ENCODE measurements at regions not wholly inside any gene's neighbourhood (a gene's known extent, or its start where the extent isn't known, plus 50 kb on each side); places are given as distances from the start of the nearest gene placed in this dataset.

- Mint-ChIP-seq H3K4me1 (no peaks in the 10 kb centered on the region), H3K9me3 (peaks cover 4 to 10% (median 6%) of the 10 kb centered on the region in 6 donors), H3K4me3 (no peak overlapping the region), H3K27ac (no peak overlapping the region), H3K27me3 (ENCODE audit: low read depth in 3 of 3) (peaks cover 0 to 2% (median 0%) of the 10 kb centered on the region in 3 donors), H3K36me3 (no peaks in the 10 kb centered on the region)
- DNase-seq = no peak
These were observed 392.9 kb downstream of the INSC start for GRCh38 chr11:15507592-15507991.

- no peak overlapping the region for H3K4me3 Mint-ChIP-seq
- no peaks in the 10 kb centered on the region for H3K36me3 Mint-ChIP-seq
- no peaks in the 10 kb centered on the region for H3K4me1 Mint-ChIP-seq
- H3K27ac Mint-ChIP-seq = no peak overlapping the region
- H3K27me3 Mint-ChIP-seq (ENCODE audit: low read depth in 3 of 3) = peaks cover 0 to 2% (median 0%) of the 10 kb centered on the region in 3 donors
- peaks cover 2 to 12% (median 5%) of the 10 kb centered on the region in 6 donors for H3K9me3 Mint-ChIP-seq
- DNase-seq = no peak
These were observed 394.4 kb downstream of the INSC start for GRCh38 chr11:15509082-15509481.

- peaks cover 11 to 48% (median 18%) of the 10 kb centered on the region in 6 donors for H3K9me3 Mint-ChIP-seq
- H3K36me3 Mint-ChIP-seq = no peaks in the 10 kb centered on the region
- H3K27me3 Mint-ChIP-seq (ENCODE audit: low read depth in 3 of 3) = peaks cover 0 to 7% (median 0%) of the 10 kb centered on the region in 3 donors
- H3K27ac Mint-ChIP-seq = no peak overlapping the region
- H3K4me3 Mint-ChIP-seq = no peak overlapping the region
- DNase-seq = no peak
- H3K4me1 Mint-ChIP-seq = no peaks in the 10 kb centered on the region
These were observed 404.5 kb downstream of the INSC start for GRCh38 chr11:15519124-15519791.

- Mint-ChIP-seq H3K4me3 (no peak overlapping the region), H3K27me3 (ENCODE audit: low read depth in 3 of 3) (peaks cover 0 to 7% (median 0%) of the 10 kb centered on the region in 3 donors), H3K9me3 (peaks cover 12 to 45% (median 19%) of the 10 kb centered on the region in 6 donors), H3K4me1 (no peaks in the 10 kb centered on the region), H3K27ac (no peak overlapping the region), H3K36me3 (no peaks in the 10 kb centered on the region)
- DNase-seq = no peak
These were observed 405.2 kb downstream of the INSC start for GRCh38 chr11:15519911-15520310.

- DNase-seq = no peak
- no peak overlapping the region for H3K27ac Mint-ChIP-seq
- H3K9me3 Mint-ChIP-seq = peaks cover 11 to 44% (median 23%) of the 10 kb centered on the region in 6 donors
- no peak overlapping the region for H3K4me3 Mint-ChIP-seq
- no peaks in the 10 kb centered on the region for H3K4me1 Mint-ChIP-seq
- peaks cover 0 to 7% (median 0%) of the 10 kb centered on the region in 3 donors for H3K27me3 Mint-ChIP-seq (ENCODE audit: low read depth in 3 of 3)
- H3K36me3 Mint-ChIP-seq = peaks cover 0 to 6% (median 0%) of the 10 kb centered on the region in 3 donors
These were observed 408.8 kb downstream of the INSC start for GRCh38 chr11:15523543-15523942.

GRCh38 chr11:15525582-15525981 lies 410.9 kb downstream of the INSC start:
- H3K4me3 Mint-ChIP-seq = no peak overlapping the region
- H3K9me3 Mint-ChIP-seq = peaks cover 15 to 51% (median 24%) of the 10 kb centered on the region in 6 donors
- no peak overlapping the region for H3K27ac Mint-ChIP-seq
- peaks cover 0 to 6% (median 5%) of the 10 kb centered on the region in 3 donors for H3K36me3 Mint-ChIP-seq
- H3K27me3 Mint-ChIP-seq (ENCODE audit: low read depth in 3 of 3) = peaks cover 0 to 4% (median 0%) of the 10 kb centered on the region in 3 donors
- H3K4me1 Mint-ChIP-seq = no peaks in the 10 kb centered on the region
- DNase-seq = no peak

GRCh38 chr11:15526032-15526431 lies 411.3 kb downstream of the INSC start:
- peaks cover 0 to 6% (median 5%) of the 10 kb centered on the region in 3 donors for H3K36me3 Mint-ChIP-seq

GRCh38 chr11:15526859-15527450 lies 412.2 kb downstream of the INSC start:
- Mint-ChIP-seq H3K4me1 (no peaks in the 10 kb centered on the region), H3K27me3 (ENCODE audit: low read depth in 3 of 3) (peaks cover 0 to 4% (median 0%) of the 10 kb centered on the region in 3 donors), H3K27ac (no peak overlapping the region), H3K4me3 (no peak overlapping the region), H3K9me3 (peaks cover 14 to 51% (median 19%) of the 10 kb centered on the region in 6 donors), H3K36me3 (peaks cover 0 to 6% (median 5%) of the 10 kb centered on the region in 3 donors)
- no peak for DNase-seq

More at GRCh38 chr11:15526032-15526431, 411.3 kb downstream of the INSC start:
- Mint-ChIP-seq H3K4me1 (no peaks in the 10 kb centered on the region), H3K4me3 (no peak overlapping the region), H3K27ac (no peak overlapping the region), H3K9me3 (peaks cover 14 to 48% (median 20%) of the 10 kb centered on the region in 6 donors), H3K27me3 (ENCODE audit: low read depth in 3 of 3) (peaks cover 0 to 4% (median 0%) of the 10 kb centered on the region in 3 donors)
- DNase-seq = no peak

- H3K9me3 Mint-ChIP-seq = peaks cover 0 to 20% (median 8%) of the 10 kb centered on the region in 6 donors
- H3K36me3 Mint-ChIP-seq = peaks cover 0 to 5% (median 0%) of the 10 kb centered on the region in 3 donors
- no peak overlapping the region for H3K27ac Mint-ChIP-seq
- DNase-seq = no peak
- peaks cover 0 to 3% (median 2%) of the 10 kb centered on the region in 3 donors for H3K27me3 Mint-ChIP-seq (ENCODE audit: low read depth in 3 of 3)
- no peak overlapping the region for H3K4me3 Mint-ChIP-seq
- H3K4me1 Mint-ChIP-seq = no peaks in the 10 kb centered on the region
These were observed 417.7 kb downstream of the INSC start for GRCh38 chr11:15532432-15532831.

GRCh38 chr11:15534266-15534665 lies 419.5 kb downstream of the INSC start:
- Mint-ChIP-seq H3K27ac (no peak overlapping the region), H3K36me3 (peaks cover 0 to 1% (median 0%) of the 10 kb centered on the region in 3 donors), H3K4me1 (no peaks in the 10 kb centered on the region), H3K4me3 (no peak overlapping the region), H3K27me3 (ENCODE audit: low read depth in 3 of 3) (peaks cover 0 to 3% (median 2%) of the 10 kb centered on the region in 3 donors), H3K9me3 (peaks cover 0 to 12% (median 4%) of the 10 kb centered on the region in 6 donors)
- DNase-seq = no peak

- H3K27ac Mint-ChIP-seq = no peak overlapping the region
- H3K4me3 Mint-ChIP-seq = no peak overlapping the region
- H3K9me3 Mint-ChIP-seq = peaks cover 0 to 11% (median 3%) of the 10 kb centered on the region in 6 donors
- peaks cover 0 to 3% (median 2%) of the 10 kb centered on the region in 3 donors for H3K27me3 Mint-ChIP-seq (ENCODE audit: low read depth in 3 of 3)
- no peaks in the 10 kb centered on the region for H3K36me3 Mint-ChIP-seq
- H3K4me1 Mint-ChIP-seq = no peaks in the 10 kb centered on the region
- no peak for DNase-seq
These were observed 420.7 kb downstream of the INSC start for GRCh38 chr11:15535414-15535813.

- Mint-ChIP-seq H3K9me3 (peaks cover 0 to 9% (median 3%) of the 10 kb centered on the region in 6 donors), H3K4me1 (no peaks in the 10 kb centered on the region), H3K27me3 (ENCODE audit: low read depth in 3 of 3) (peaks cover 0 to 3% (median 2%) of the 10 kb centered on the region in 3 donors), H3K36me3 (no peaks in the 10 kb centered on the region), H3K27ac (no peak overlapping the region), H3K4me3 (no peak overlapping the region)
- no peak for DNase-seq
These were observed 421.7 kb downstream of the INSC start for GRCh38 chr11:15536438-15536837.

GRCh38 chr11:15539645-15540044 lies 424.9 kb downstream of the INSC start:
- no peak overlapping the region for H3K27ac Mint-ChIP-seq
- H3K27me3 Mint-ChIP-seq (ENCODE audit: low read depth in 3 of 3) = peaks cover 0 to 3% (median 2%) of the 10 kb centered on the region in 3 donors
- no peak for DNase-seq
- no peaks in the 10 kb centered on the region for H3K4me1 Mint-ChIP-seq
- no peak overlapping the region for H3K4me3 Mint-ChIP-seq
- peaks cover 0 to 5% (median 2%) of the 10 kb centered on the region in 6 donors for H3K9me3 Mint-ChIP-seq
- H3K36me3 Mint-ChIP-seq = no peaks in the 10 kb centered on the region

- H3K9me3 Mint-ChIP-seq = peaks cover 0 to 5% (median 2%) of the 10 kb centered on the region in 6 donors
- no peak overlapping the region for H3K4me3 Mint-ChIP-seq
- H3K36me3 Mint-ChIP-seq = no peaks in the 10 kb centered on the region
- no peaks in the 10 kb centered on the region for H3K4me1 Mint-ChIP-seq
- H3K27me3 Mint-ChIP-seq (ENCODE audit: low read depth in 3 of 3) = peaks cover 0 to 3% (median 2%) of the 10 kb centered on the region in 3 donors
- H3K27ac Mint-ChIP-seq = no peak overlapping the region
- DNase-seq = no peak
These were observed 426.4 kb downstream of the INSC start for GRCh38 chr11:15541079-15541478.
